Right lung (tissue), 2 donors: ENCODE measurements at regions not wholly inside any gene's neighbourhood (a gene's known extent, or its start where the extent isn't known, plus 50 kb on each side); places are given as distances from the start of the nearest gene placed in this dataset.
"Not testable (repeated sequence)": the region's sequence is repeated elsewhere in the genome, so short reads cannot be mapped to it uniquely, and the experiment has no call there.

Experiments
- DNase-seq, 2 donors: peaks; one replicate each; pipeline ENCODE4 v3.0.0-alpha.2; 2013

- no peak for DNase-seq
These were observed 107.9 kb upstream of the BMAL1 start for GRCh38 chr11:13169709-13170108.

- DNase-seq: no peak
These were observed 103.5 kb upstream of the BMAL1 start for GRCh38 chr11:13174090-13174489.

GRCh38 chr11:13183094-13183825 is 94.3 kb upstream of the BMAL1 start:
- peak in 1 of 2 donors; percentile 44 for DNase-seq

- no peak for DNase-seq
These were observed 93.8 kb upstream of the BMAL1 start for GRCh38 chr11:13183826-13184196.

GRCh38 chr11:13184295-13184794 is 93.2 kb upstream of the BMAL1 start:
- DNase-seq: no peak

- no peak for DNase-seq
These were observed 89.4 kb upstream of the BMAL1 start for GRCh38 chr11:13188179-13188578.

GRCh38 chr11:13189561-13190426 is 87.8 kb upstream of the BMAL1 start:
- no peak for DNase-seq

GRCh38 chr11:13193613-13194012 is 84.0 kb upstream of the BMAL1 start:
- DNase-seq: no peak

- not testable (repeated sequence) for DNase-seq
These were observed 80.2 kb upstream of the BMAL1 start for GRCh38 chr11:13197374-13197773.

GRCh38 chr11:13205486-13205885 is 72.1 kb upstream of the BMAL1 start:
- no peak for DNase-seq

GRCh38 chr11:13206086-13206640 is 71.4 kb upstream of the BMAL1 start:
- DNase-seq: no peak

- no peak for DNase-seq
These were observed 70.3 kb upstream of the BMAL1 start for GRCh38 chr11:13207270-13207664.

GRCh38 chr11:13207665-13208594 is 69.7 kb upstream of the BMAL1 start:
- peak; percentile 57 to 64 for DNase-seq

- no peak for DNase-seq
These were observed 68.7 kb upstream of the BMAL1 start for GRCh38 chr11:13208921-13209320.

GRCh38 chr11:13209379-13209778 is 68.2 kb upstream of the BMAL1 start:
- DNase-seq: no peak

GRCh38 chr11:13210424-13210823 is 67.2 kb upstream of the BMAL1 start:
- DNase-seq: peak in 1 of 2 donors; percentile 40

GRCh38 chr11:13214276-13214675 is 63.3 kb upstream of the BMAL1 start:
- DNase-seq: no peak

- no peak for DNase-seq
These were observed 62.4 kb upstream of the BMAL1 start for GRCh38 chr11:13215149-13215548.

GRCh38 chr11:13216019-13216710 is 61.4 kb upstream of the BMAL1 start:
- DNase-seq: no peak

- no peak for DNase-seq
These were observed 60.9 kb upstream of the BMAL1 start for GRCh38 chr11:13216711-13217075.

- DNase-seq: not testable (repeated sequence)
These were observed 58.9 kb upstream of the BMAL1 start for GRCh38 chr11:13218685-13219084.
